ENCODE measurements at regions not wholly inside any gene's neighbourhood (a gene's known extent, or its start where the extent isn't known, plus 50 kb on each side); places are given as distances from the start of the nearest gene placed in this dataset.

DNA sequence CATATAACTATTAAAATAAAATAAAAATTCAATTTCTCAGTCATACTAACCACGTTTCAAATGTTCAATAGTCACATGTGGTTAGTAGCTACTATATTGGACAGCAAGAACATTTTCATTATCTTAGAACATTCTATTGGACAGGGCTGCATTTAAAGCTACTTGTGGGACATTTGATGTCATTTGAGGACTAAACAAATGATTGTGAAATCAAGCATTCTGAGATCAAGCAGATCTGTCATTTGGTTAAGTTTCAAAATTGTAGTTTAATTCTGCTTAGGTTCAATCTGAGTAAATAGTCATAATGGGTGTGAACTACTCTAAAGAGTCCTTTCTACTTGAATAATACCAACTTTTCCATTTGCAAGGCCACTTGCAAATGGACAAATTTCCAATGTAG lies 226.9 kb upstream of the C9orf72 start:
- TF ChIP-seq, protein P1, sequence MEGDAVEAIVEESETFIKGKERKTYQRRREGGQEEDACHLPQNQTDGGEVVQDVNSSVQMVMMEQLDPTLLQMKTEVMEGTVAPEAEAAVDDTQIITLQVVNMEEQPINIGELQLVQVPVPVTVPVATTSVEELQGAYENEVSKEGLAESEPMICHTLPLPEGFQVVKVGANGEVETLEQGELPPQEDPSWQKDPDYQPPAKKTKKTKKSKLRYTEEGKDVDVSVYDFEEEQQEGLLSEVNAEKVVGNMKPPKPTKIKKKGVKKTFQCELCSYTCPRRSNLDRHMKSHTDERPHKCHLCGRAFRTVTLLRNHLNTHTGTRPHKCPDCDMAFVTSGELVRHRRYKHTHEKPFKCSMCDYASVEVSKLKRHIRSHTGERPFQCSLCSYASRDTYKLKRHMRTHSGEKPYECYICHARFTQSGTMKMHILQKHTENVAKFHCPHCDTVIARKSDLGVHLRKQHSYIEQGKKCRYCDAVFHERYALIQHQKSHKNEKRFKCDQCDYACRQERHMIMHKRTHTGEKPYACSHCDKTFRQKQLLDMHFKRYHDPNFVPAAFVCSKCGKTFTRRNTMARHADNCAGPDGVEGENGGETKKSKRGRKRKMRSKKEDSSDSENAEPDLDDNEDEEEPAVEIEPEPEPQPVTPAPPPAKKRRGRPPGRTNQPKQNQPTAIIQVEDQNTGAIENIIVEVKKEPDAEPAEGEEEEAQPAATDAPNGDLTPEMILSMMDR (IDR thresholded peaks at IDR 0.05), result no peak
- TF ChIP-seq EP300 (IDR thresholded peaks at IDR 0.05) (no peak), POLR2A (IDR thresholded peaks at IDR 0.05; ENCODE audit: low read depth) (no peak)

All from esophagus muscularis mucosa (tissue), 4 donors.